ENCODE measurements at regions not wholly inside any gene's neighbourhood (a gene's known extent, or its start where the extent isn't known, plus 50 kb on each side); places are given as distances from the start of the nearest gene placed in this dataset.

- TF ChIP-seq CTCF (IDR thresholded peaks at IDR 0.05) (no peak), POLR2A (IDR thresholded peaks at IDR 0.05) (no peak)
Measured at GRCh38 chr9:26066237-26066636, 388.0 kb upstream of the TUSC1 start.
